ENCODE measurements at regions not wholly inside any gene's neighbourhood (a gene's known extent, or its start where the extent isn't known, plus 50 kb on each side); places are given as distances from the start of the nearest gene placed in this dataset.
"Not testable (repeated sequence)": the region's sequence is repeated elsewhere in the genome, so short reads cannot be mapped to it uniquely, and the experiment has no call there.

- not testable (repeated sequence) for DNase-seq
Measured at GRCh38 chr2:89756616-89757015, 1065.1 kb downstream of the RPIA start.

DNA sequence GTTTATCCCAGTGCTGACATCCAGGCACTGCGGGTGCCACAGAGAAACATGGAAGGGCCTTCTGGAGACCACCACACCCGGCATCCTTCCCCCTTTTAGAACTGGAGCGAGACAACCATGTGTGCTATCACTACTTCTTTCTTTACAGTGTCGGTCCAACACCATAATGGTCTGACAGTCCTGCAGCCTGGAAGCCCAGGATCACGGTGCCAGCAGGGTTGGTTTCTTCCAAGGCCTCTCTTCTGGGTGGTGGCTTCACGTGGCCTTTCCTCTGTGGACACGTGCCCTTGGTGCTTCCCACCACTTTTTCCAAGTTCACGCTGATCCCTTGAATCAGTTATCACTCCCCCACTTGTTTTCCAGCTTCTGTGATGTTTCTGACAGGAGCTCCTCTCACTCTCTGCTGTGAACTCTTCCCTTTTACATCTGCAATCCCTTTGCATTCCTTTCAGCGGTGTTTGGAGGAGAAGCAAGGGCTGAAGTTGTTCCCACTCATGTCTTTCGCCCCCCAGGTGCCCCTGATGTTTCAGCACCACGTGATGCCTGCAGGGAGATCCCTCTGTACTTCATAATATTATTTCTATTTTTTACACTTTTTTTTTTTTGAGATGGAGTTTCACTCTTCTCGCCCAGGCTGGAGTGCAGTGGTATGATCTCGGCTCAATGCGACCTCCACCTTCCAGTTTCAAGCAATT lies 1067.0 kb downstream of the RPIA start:
- not testable (repeated sequence) for DNase-seq

DNA sequence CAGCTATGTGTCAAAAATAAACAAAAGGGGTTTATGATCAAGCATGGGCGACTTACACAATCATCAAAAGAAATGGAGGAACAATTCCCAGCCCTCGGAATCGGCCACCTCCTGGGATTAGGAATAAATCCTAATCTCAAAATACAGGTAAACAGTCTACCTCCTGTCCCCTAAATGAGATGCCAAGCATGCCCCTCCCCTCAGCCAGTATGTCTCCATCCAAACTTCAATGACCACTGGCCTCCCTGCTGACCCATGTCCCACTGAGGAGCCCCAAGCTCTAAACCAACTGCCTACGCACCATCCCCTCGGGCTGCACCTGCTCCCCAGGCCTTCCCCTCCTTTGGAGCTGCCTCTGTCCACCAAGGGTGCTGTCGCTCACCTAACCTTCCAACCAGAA lies 1069.3 kb downstream of the RPIA start:
- not testable (repeated sequence) for DNase-seq

DNA sequence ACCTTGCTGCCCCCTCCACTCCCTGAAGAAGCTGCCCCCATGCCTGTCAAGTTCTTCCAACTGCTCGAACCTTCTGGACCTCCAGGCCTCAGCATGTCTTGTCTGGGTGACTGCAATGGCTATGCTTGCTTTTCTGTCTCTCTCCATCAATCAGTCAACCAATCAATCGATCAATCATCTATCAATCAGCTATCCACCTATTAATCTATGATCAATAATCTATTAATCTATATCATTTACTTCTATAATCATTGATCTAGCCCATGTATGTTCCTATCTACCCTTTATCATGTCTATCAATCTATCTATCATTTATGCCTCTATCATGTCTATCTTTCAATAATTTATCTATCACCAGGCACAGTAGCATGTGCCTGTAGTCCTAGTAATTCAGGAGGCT lies 1069.7 kb downstream of the RPIA start:
- DNase-seq: not testable (repeated sequence)

- not testable (repeated sequence) for DNase-seq
Measured at GRCh38 chr2:89761863-89762262, 1070.4 kb downstream of the RPIA start.

GRCh38 chr2:89762461-89763253 lies 1071.2 kb downstream of the RPIA start:
- not testable (repeated sequence) for DNase-seq

GRCh38 chr2:89763254-89763580 lies 1071.7 kb downstream of the RPIA start:
- no peak for DNase-seq

DNA sequence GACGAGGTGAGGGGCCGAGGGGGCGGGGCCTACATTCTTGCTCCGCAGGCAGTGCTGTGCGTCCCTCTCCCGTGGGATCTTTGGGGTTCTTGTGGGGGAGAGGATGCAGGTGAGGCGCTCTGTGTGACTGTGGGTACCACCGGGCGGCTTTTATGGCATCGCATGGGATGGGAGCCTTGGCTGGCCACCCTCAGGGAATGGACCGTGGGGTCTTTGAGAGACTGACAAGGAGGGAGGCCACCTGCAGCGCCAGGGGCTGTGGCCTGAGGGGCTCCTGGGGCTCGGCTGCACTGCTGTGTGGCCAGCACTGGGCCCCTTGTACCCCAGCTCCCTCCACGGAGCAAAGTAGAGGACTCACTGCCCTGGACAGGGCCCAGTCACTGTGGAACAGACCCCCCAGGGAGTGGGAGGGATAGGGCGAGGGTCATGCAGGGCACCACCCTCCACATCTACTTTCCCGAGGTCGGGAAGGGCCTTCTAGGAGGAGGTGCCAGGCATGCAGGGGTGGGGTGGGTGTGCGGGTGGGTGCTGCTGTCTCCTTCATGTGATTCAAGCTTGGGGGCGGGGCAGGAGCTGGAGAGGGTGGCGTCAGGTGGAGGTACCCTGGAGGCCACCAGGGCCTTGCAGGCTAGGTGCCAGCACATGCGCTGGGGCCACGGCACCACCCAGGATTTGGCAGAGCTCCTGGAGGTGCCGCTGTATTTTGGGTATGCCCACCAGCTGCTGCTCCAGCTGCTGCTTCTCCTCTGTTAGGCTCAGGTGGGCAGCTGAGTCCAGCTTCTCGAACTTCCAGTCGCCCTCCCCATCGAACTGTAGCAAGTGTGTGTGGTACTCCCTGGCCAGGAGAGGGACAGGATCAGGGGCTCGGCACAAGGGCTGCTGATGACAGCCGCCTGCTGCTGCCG lies 1072.4 kb downstream of the RPIA start:
- no peak for DNase-seq

GRCh38 chr2:89764571-89765360 lies 1073.3 kb downstream of the RPIA start:
- DNase-seq: not testable (repeated sequence)

- not testable (repeated sequence) for DNase-seq
Measured at GRCh38 chr2:89765361-89765718, 1073.9 kb downstream of the RPIA start.

DNA sequence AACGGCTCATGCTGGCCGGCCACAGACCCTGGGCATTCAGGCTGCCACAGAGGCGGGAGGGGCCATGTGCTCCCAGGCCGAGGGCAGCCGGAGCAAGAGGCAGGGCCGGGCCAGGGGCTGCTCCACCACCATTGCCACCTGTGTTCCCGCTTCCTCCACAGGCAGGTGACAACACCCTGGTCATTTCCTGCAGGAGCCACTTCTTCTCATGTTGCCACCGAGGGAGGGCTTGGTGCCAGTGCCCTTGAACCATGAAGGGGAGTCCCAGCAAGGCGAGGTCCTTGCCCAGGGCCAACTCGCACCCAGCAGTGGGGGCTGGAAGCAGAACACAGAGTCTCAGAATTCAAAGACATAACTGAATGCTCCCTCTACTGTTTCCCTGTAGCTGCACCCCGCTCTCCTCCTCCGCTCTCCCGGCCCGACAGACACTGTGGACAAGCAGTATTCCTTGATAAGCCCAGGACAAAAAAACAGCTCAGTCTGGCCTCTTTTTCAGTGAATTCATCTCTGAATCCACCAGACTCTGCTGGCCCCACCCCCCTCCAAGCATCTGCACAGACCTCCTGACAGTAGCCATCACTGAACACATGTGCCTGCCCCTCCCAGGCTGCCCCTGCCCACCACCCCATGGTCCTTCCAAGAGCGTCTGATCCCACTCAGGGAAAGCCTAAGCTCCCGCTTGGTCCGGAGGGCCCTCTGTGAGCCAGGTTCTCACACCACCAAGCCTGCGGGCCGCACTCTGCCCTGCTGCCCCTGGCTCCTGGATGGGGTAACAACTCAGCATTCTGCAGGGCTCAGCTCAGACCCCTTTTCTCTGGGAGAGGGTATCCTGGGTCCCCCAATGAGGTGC lies 1074.9 kb downstream of the RPIA start:
- not testable (repeated sequence) for DNase-seq

- not testable (repeated sequence) for DNase-seq
Measured at GRCh38 chr2:89767058-89767457, 1075.6 kb downstream of the RPIA start.

DNA sequence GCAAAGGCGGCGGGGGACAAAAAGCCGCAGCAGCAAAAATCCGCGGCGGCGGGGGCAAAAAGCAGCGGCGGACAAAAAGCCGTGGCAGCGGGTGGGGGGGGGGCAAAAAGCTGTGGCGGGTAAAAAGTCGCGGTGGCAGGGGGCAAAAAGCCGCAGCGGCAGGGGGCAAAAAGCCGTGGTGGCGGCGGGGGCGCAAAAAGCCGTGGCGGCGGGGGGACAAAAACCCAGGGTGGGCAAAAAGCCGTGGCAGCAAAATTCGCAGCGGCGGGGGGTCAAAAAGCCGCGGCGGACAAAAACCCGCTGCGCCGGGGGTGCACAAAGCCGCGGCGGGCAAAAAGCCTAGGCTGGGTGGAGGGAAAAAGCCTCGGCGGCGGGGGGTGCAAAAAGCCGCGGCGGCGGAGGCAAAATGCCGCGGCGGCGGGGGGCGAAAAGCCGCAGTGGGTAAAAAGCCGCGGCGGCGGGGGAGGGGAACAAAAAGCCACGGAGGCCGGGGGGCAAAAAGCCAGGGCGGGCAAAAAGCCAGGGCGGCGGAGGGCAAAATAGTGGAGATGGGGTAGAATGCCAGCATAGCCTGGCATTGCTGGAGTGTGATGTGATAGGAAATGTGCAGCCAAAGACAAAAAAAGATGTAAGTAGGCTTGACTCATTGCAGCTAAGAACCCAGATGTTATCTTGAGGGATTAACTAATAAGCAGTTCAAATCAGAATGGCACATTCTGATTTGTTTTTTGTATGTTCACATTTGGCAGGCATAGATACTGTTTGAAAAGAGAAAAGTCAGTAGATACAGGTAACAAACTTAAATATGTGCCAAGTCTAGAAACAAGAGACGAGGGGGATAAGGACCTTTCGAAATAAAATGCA lies 1076.3 kb downstream of the RPIA start:
- no peak for DNase-seq

DNA sequence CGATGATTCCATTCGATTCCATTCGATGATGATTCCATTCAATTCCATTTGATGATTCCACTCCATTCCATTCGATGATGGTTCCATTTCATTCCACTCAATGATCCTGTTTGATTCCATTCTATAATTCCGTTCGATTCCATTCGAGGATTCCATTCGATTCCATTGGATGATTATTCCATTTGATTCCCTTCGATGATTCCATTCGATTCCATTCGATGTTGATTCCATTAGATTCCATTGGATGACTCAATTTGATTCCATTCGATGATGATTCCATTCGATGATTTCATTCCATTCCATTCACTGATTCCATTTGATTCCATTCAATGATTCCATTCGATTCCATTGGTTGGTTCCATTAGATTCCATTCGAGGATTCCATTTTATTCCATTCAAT lies 1084.4 kb downstream of the RPIA start:
- DNase-seq: no peak

DNA sequence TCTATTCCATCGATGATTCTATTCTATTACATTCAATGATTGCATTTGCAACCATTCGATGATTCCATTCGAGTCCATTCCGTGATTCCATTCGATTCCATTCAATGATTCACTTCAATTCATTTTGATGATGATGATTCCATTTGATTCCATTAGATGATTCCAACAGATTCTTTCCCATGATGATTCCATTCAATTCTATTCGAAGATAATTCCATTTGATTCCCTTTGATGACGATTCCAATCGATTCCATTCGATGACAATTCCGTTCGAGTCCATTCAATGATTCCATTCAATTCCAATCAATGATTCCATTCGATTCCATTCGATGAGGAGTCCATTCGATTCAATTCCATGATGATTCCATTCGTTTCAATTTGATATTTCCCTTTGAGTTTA lies 1088.8 kb downstream of the RPIA start:
- DNase-seq: no peak

DNA sequence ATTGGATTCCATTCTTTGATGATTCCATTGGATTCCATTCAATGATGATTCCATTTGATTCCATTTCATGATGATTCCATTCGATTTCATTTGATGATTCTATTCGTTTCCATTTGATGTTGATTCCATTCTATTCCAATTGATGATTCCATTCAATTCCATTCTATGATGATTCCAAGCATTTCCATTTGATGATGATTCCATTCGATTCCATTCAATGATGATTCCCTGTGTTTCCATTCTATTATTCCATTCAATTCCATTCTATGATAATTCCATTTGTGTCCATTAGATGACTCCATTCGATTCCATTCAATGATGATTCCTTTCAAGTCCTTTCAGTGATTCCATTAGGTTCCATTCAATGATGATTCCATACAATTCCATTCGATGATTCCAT lies 1090.5 kb downstream of the RPIA start:
- DNase-seq: no peak

DNA sequence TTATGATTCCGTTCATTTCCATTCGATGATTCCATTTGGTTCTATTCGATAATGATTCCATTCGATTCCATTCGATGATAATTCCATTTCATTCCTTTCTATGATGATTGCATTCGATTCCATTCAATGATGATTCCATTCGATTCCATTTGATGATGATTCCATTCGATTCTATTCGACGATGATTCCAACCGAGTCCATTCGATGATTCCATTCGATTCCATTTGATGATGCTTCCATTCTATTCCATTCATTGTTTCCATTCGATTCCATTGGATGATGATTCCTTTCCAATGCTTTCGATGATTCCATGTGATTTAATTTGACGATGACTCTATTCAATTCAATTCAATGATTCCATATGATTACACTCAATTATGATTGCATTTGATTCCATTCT lies 1093.5 kb downstream of the RPIA start:
- DNase-seq: no peak

DNA sequence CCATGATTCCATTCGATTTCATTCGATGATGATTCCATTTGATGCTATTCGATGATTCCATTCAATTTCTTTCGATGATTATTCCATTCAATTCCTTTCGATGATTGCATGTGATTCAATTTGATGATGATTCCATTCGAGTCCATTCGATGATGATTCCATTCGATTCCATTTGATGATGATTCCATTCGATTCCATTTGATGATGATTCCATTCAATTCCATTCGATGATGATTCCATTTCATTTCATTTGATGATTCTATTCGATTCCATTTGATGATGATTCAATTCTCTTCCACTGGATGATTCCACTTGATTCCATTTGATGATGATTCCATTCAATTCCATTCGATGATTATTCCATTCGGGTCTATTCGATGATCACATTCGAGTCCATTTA lies 1094.1 kb downstream of the RPIA start:
- not testable (repeated sequence) for DNase-seq

DNA sequence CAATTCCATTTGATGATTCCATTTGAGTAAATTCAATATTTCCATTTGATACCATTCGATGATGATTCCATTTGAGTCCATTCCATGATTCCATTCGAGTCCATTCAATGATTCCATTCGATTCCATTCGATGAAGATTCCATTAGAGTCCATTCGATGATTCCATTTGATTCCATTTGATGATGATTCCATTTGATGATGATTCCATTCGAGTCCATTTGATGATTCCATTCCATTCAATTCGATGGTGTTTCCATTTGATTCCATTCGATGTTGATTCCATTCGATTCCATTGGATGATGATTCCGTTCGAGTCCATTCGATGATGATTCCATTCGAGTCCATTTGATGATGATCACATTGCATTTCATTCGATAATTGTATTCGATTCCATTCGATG lies 1095.2 kb downstream of the RPIA start:
- DNase-seq: not testable (repeated sequence)

DNA sequence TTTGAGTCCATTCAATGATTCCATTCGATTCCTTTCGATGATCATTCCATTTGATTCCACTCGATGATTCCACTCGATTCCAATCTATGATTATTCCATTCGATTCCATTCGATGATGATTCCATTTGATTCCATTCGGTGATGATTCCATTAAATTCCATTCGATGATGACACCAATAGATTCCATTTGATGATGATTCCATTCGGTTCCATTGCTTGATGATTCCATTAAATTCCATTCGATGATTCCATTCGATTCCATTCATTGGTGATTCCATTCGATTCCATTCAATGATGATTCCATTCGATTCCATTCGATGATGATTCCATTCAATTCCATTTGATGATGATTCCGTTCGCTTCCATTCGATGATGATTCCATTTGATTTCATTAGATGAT lies 1104.1 kb downstream of the RPIA start:
- not testable (repeated sequence) for DNase-seq

All from NCI-H226 (cell line).